ENCODE measurements at regions not wholly inside any gene's neighbourhood (a gene's known extent, or its start where the extent isn't known, plus 50 kb on each side); places are given as distances from the start of the nearest gene placed in this dataset.

GRCh38 chr6:102216232-102216631 lies 822.7 kb downstream of the GRIK2 start:
- H3K4me2 ChIP-seq (ENCODE audit: control insufficient read depth, insufficient read depth): no peak overlapping the region
- RAD21 ChIA-PET (ENCODE audit: unreplicated experiment): no interaction called here
- POLR2A ChIA-PET: no interaction called here
- no TSS peak for BruUV-seq (replicated peaks)
- no peak overlapping the region for H3K4me3 ChIP-seq
- no peaks in the 10 kb centered on the region for H3K36me3 ChIP-seq (ENCODE audit: control insufficient read depth in 2 of 2, insufficient read depth in 2 of 2, low read length in 1 of 2)
- H3K27me3 ChIP-seq (replicated peaks in 1 of 2; ENCODE audit: control insufficient read depth in 2 of 2, insufficient read depth in 2 of 2, low read length in 1 of 2): no peaks in the 10 kb centered on the region
- no peak for ATAC-seq
- no peak overlapping the region for H2AFZ ChIP-seq (ENCODE audit: control insufficient read depth, low read depth, low read length)
- DNase-seq (ENCODE audit: low read depth, low spot score): no peak
- H3K79me2 ChIP-seq (ENCODE audit: control insufficient read depth, insufficient read depth, low read length): no peaks in the 10 kb centered on the region
- H3K4me1 ChIP-seq (ENCODE audit: control insufficient read depth, insufficient read depth, low read length): no peaks in the 10 kb centered on the region
- H3K9me3 ChIP-seq (replicated peaks; ENCODE audit: control insufficient read depth, insufficient read depth, low read length): no peaks in the 10 kb centered on the region
- no peak overlapping the region for H3K27ac ChIP-seq (ENCODE audit: control insufficient read depth, insufficient read depth)
- no peak overlapping the region for H3K9ac ChIP-seq (ENCODE audit: control insufficient read depth, insufficient read depth, low read length)
- intact Hi-C loops (cut with micrococcal nuclease; ENCODE audit: unreplicated experiment): no loop called here
- CTCF ChIA-PET: no interaction called here
- TF ChIP-seq MAX (IDR thresholded peaks at IDR 0.05; ENCODE audit: low read depth, low read length): no peak
- TF ChIP-seq TCF7 (IDR thresholded peaks at IDR 0.05; ENCODE audit: borderline replicate concordance): no peak
- no peak for TF ChIP-seq MEF2A (IDR thresholded peaks at IDR 0.05; ENCODE audit: insufficient read depth, low read depth, low read length)
- TF ChIP-seq CHD4 (IDR thresholded peaks at IDR 0.05): no peak
- TF ChIP-seq TAF1 (IDR thresholded peaks at IDR 0.05; ENCODE audit: borderline replicate concordance, low read depth, low read length): no peak
- TF ChIP-seq ASH2L (IDR thresholded peaks at IDR 0.05; ENCODE audit: borderline replicate concordance, low read depth): no peak
- no peak for TF ChIP-seq FOXM1 (IDR thresholded peaks at IDR 0.05; ENCODE audit: low read depth, low read length)
- 49% methylated on average over 2 of the region's 2 CpGs for WGBS (ENCODE audit: insufficient coverage, insufficient replicate concordance, low lambda C conversion rate, missing lambda C conversion rate)
- no peaks in the 10 kb centered on the region for H4K20me1 ChIP-seq (ENCODE audit: control insufficient read depth, insufficient read depth)
- SMC1A ChIA-PET (ENCODE audit: uncharacterized antibody, unreplicated experiment): no interaction called here
- FAIRE-seq: no peak
- in situ Hi-C loops (cut with MboI): no loop called here

- Histone ChIP-seq H3K9me3 (replicated peaks; ENCODE audit: control insufficient read depth, insufficient read depth, low read length) (no peaks in the 10 kb centered on the region), H3K4me2 (ENCODE audit: control insufficient read depth, insufficient read depth) (no peak overlapping the region), H3K4me1 (ENCODE audit: control insufficient read depth, insufficient read depth, low read length) (no peaks in the 10 kb centered on the region), H3K27ac (ENCODE audit: control insufficient read depth, insufficient read depth) (no peak overlapping the region), H3K4me3 (no peak overlapping the region), H3K9ac (ENCODE audit: control insufficient read depth, insufficient read depth, low read length) (no peak overlapping the region), H3K36me3 (ENCODE audit: control insufficient read depth in 2 of 2, insufficient read depth in 2 of 2, low read length in 1 of 2) (no peaks in the 10 kb centered on the region), H3K27me3 (replicated peaks in 1 of 2; ENCODE audit: control insufficient read depth in 2 of 2, insufficient read depth in 2 of 2, low read length in 1 of 2) (no peaks in the 10 kb centered on the region), H4K20me1 (ENCODE audit: control insufficient read depth, insufficient read depth) (no peaks in the 10 kb centered on the region), H3K79me2 (ENCODE audit: control insufficient read depth, insufficient read depth, low read length) (no peaks in the 10 kb centered on the region), H2AFZ (ENCODE audit: control insufficient read depth, low read depth, low read length) (no peak overlapping the region)
- DNase-seq (ENCODE audit: low read depth, low spot score): no peak
- no TSS peak for BruUV-seq (replicated peaks)
- RAD21 ChIA-PET (ENCODE audit: unreplicated experiment): no interaction called here
- CTCF ChIA-PET: no interaction called here
- no peak for ATAC-seq
- WGBS (ENCODE audit: insufficient coverage, insufficient replicate concordance, low lambda C conversion rate, missing lambda C conversion rate): 32% methylated on average over 8 of the region's 8 CpGs
- POLR2A ChIA-PET: no interaction called here
- no peak for FAIRE-seq
- in situ Hi-C loops (cut with MboI) (no loop called here), intact Hi-C loops (cut with micrococcal nuclease; ENCODE audit: unreplicated experiment) (no loop called here)
- SMC1A ChIA-PET (ENCODE audit: uncharacterized antibody, unreplicated experiment): no interaction called here
- TF ChIP-seq SRF (IDR thresholded peaks at IDR 0.05; ENCODE audit: low read depth in 2 of 2, low read length in 2 of 2): no peak
- TF ChIP-seq CUX1 (IDR thresholded peaks at IDR 0.05; ENCODE audit: insufficient replicate concordance, low read depth, low read length): no peak
- TF ChIP-seq EZH2 (IDR thresholded peaks at IDR 0.05; ENCODE audit: borderline replicate concordance, control insufficient read depth, low read depth, low read length): no peak
Measured at GRCh38 chr6:102223942-102224341, 830.4 kb downstream of the GRIK2 start.
